HEK293 (cell line): ENCODE measurements at regions not wholly inside any gene's neighbourhood (a gene's known extent, or its start where the extent isn't known, plus 50 kb on each side); places are given as distances from the start of the nearest gene placed in this dataset.

Source experiments
- ELK4 ChIP-seq: IDR thresholded peaks from 2 replicates; pipeline ENCODE4 v1.6.1; 2011; ENCODE audit warnings: mild to moderate bottlenecking, low read depth, low read length, borderline replicate concordance
- REST ChIP-seq: fragments of 450-650 bp; formaldehyde crosslinking; IDR thresholded peaks from 2 replicates; pipeline ENCODE4 v1.5.1; 2016; ENCODE audit warnings: missing biosample characterization, missing genetic modification characterization
- ZNF518A ChIP-seq: fragments of 450-650 bp; formaldehyde crosslinking; conservative IDR thresholded peaks from 2 replicates; pipeline ENCODE4 v1.5.1; 2016; ENCODE audit warnings: low read depth, missing biosample characterization, missing genetic modification characterization
- ZNF549 ChIP-seq: fragments of 450-650 bp; IDR thresholded peaks from 2 replicates; pipeline ENCODE4 v1.5.1; 2018; ENCODE audit warnings: missing biosample characterization, missing genetic modification characterization, mild to moderate bottlenecking, inconsistent platforms, moderate library complexity
- ZNF585B ChIP-seq: fragments of 450-650 bp; formaldehyde crosslinking; IDR thresholded peaks from 2 replicates; pipeline ENCODE4 v1.5.1; 2016; ENCODE audit warnings: missing biosample characterization, missing genetic modification characterization
- ZNF837 ChIP-seq: fragments of 450-650 bp; formaldehyde crosslinking; IDR thresholded peaks from 2 replicates; pipeline ENCODE4 v1.5.1; 2016; ENCODE audit warnings: missing biosample characterization, missing genetic modification characterization

- no peak for TF ChIP-seq REST
- TF ChIP-seq ZNF837 (tag by site-specific recombination), result no peak
- TF ChIP-seq ZNF585B (tag by site-specific recombination), result no peak
- TF ChIP-seq ZNF518A (tag by site-specific recombination), result no peak
- TF ChIP-seq ELK4, result no peak
- TF ChIP-seq ZNF549 (tag by site-specific recombination), result no peak
Observed at GRCh38 chr3:148601766-148602685, 95.7 kb upstream of the AGTR1 start.
